ENCODE measurements at regions not wholly inside any gene's neighbourhood (a gene's known extent, or its start where the extent isn't known, plus 50 kb on each side); places are given as distances from the start of the nearest gene placed in this dataset.
"Not testable (repeated sequence)": the region's sequence is repeated elsewhere in the genome, so short reads cannot be mapped to it uniquely, and the experiment has no call there.

- TF ChIP-seq POLR2A (IDR thresholded peaks at IDR 0.05; ENCODE audit: low read length); GATA1 (IDR thresholded peaks at IDR 0.05; ENCODE audit: low read depth, low read length): not testable (repeated sequence)
Observed at GRCh38 chrY:18689420-18689819, 84.1 kb downstream of the HSFY2 start.

All from erythroblast (primary cell).